MM.1S (cell line): ENCODE measurements at regions not wholly inside any gene's neighbourhood (a gene's known extent, or its start where the extent isn't known, plus 50 kb on each side); places are given as distances from the start of the nearest gene placed in this dataset.

ENCODE experiments used
- CTCF ChIP-seq: fragments of 300-600 bp; sonication (generic); IDR thresholded peaks from 2 replicates; pipeline ENCODE4 v1.5.1; 2016; ENCODE audit warnings: antibody characterized with exemption, low read length, mixed read lengths
- EZH2phosphoT487 ChIP-seq: fragments of 300-600 bp; sonication (generic); IDR thresholded peaks from 2 replicates; pipeline ENCODE4 v1.6.1; 2018; ENCODE audit warnings: antibody characterized with exemption, low read length

GRCh38 chr13:81133066-81133465, 792.1 kb upstream of the SPRY2 start:
- TF ChIP-seq CTCF (no peak), EZH2phosphoT487 (no peak)
